DMS114 treated with DMSO at 0.1 percent for 48 hours (cell line): ENCODE measurements at regions not wholly inside any gene's neighbourhood (a gene's known extent, or its start where the extent isn't known, plus 50 kb on each side); places are given as distances from the start of the nearest gene placed in this dataset.

ENCODE experiments used
- DNase-seq: peaks from one replicate; lab custom pipeline; 2025; ENCODE audit not compliant: unreplicated experiment; lab: John Stamatoyannopoulos, UW

- no peak for DNase-seq
Measured at GRCh38 chr10:44769450-44769849, 141.7 kb upstream of the TMEM72 start.

DNA sequence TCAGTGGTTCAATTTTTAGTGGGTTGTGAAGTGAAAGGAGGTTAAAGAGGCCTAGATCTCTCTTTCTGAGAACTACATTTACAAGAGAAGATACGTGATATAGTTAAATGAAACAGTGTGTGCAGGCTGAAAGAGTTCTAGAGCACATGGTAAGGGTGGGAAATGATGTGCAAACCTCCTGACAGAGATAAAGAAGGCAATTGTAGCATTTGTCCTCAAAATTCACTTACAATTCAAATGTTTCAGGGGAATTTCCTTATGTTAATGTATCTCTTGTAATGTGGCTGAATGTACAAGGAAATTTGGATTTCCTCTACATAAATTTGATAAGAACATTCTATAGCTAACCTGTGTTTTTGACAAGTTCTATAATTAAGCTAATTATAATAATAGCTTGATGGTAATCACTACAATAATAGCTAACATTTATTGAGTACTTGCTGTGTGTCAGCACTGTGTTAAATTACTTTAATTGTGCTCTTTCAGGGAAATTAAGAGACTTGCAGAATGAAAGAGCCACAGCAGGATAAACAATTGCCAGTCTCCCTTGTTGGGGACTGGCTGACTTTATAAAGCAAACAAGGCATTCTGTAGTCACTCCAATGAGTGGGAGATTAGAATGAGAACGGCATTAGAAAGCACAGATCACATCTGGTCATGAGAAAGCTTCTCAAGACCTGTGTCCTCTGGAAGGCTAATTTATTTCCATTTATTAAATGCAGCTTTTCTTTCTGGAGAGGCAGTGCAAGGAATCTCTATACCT lies 139.7 kb upstream of the TMEM72 start:
- no peak for DNase-seq

DNA sequence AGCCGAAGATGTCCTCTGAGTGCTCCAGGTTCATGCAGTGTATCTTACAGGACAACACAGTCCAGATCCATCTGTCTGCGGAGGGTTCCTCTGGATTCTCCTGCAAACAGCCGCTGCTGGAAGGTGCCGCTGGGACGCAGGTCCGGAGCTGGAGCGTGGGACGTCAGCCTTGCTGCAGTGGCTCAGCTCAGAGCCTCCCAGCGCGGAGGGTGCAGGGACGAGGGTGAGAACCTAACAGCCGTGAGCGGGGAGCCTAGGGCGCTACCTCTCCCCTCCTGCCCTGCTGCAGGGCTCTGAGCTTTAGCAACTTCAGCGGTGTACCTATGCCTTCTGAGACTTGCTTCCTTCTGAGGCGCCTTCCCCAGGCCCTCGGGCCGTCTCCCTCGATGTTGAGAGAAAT lies 137.6 kb upstream of the TMEM72 start:
- no peak for DNase-seq

- DNase-seq, result no peak
Measured at GRCh38 chr10:44774676-44775401, 136.3 kb upstream of the TMEM72 start.

- no peak for DNase-seq
Measured at GRCh38 chr10:44775402-44775741, 135.8 kb upstream of the TMEM72 start.

- DNase-seq, result no peak
Measured at GRCh38 chr10:44776181-44776580, 135.0 kb upstream of the TMEM72 start.

- DNase-seq, result no peak
Measured at GRCh38 chr10:44779511-44779910, 131.6 kb upstream of the TMEM72 start.

GRCh38 chr10:44780426-44780825 lies 130.7 kb upstream of the TMEM72 start:
- DNase-seq, result no peak

DNA sequence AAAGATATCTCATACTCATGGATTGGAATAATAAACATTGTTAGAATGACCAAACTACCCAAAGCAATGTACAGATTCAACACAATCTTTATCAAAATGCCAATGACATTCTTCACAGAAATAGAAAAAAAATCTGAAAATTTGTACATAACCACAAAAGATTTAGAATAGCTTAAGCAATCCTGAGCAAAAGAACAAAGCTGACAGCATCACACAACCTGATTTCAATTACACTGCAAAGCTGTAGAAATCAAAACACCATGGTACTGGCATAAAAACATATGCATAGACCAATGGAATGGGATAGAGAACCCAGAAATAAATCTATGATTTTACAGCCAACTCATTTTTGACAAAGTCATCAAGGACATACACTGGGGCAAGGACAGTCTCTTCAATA lies 130.0 kb upstream of the TMEM72 start:
- DNase-seq, result no peak

GRCh38 chr10:44786286-44786850 lies 124.8 kb upstream of the TMEM72 start:
- DNase-seq, result no peak

GRCh38 chr10:44787480-44788075 lies 123.6 kb upstream of the TMEM72 start:
- DNase-seq, result no peak

- DNase-seq, result no peak
Measured at GRCh38 chr10:44788147-44789129, 122.7 kb upstream of the TMEM72 start.

- no peak for DNase-seq
Measured at GRCh38 chr10:44792119-44792775, 118.9 kb upstream of the TMEM72 start.

DNA sequence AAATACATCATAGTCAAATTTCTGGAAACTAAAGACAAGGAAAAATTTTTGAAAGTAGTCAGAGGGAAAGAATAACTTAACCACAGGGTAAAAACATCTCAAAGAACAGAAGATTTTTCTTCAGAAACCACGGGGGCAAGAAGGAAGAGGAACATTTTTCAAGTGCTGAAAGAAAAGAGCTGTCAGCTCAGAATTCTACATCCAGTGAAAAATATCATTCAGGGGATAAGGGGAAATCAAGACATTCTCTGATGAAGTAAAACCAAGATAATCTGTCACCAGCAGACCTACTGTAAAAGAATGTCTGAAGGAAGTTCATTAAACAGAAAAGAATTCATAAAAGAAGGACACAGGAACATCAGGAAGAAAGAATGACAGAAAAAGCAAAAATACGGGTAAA lies 111.2 kb upstream of the TMEM72 start:
- no peak for DNase-seq

DNA sequence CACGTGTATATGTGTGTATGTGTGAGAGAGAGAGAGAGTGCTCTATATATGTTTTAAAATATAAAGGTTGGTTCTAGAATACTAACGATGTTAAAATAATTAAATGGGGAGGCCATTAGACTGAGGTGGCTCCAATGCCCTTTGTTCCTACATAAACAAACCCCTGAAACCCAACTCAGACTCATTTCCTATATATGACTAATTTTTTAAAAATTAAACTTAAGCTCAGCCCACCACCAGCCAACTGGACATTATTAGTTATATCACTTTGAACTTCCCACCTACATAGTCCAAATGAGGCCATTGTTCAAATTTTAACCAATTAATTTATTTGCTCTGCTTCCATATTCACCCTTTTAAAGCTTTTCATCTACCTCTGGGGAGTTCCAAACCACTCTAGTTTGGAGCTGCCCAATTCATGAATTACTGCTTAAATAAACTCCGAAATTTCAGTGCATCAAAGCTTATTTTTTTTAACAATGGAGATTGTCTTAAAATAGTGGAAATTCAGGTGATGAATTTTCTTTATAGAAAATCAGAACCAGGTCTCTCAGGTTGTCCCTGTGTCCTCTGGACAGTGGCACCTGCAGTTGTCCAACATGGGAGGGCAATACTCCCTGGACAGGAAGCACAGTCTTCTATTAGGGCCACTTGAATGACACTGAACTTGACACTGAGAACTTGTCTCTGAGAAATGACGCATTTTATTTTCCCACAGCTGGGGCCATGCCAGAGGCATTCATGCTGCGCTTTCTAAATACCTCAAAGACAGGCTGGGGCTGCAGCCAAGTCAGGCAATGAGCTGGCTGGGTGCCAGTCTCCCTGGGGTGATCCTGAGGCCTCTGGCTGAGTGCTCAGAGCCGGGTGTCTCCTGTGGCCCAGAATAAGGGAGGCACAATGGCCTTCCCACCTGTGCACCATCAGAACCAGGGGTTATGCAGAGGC lies 109.5 kb upstream of the TMEM72 start:
- no peak for DNase-seq

DNA sequence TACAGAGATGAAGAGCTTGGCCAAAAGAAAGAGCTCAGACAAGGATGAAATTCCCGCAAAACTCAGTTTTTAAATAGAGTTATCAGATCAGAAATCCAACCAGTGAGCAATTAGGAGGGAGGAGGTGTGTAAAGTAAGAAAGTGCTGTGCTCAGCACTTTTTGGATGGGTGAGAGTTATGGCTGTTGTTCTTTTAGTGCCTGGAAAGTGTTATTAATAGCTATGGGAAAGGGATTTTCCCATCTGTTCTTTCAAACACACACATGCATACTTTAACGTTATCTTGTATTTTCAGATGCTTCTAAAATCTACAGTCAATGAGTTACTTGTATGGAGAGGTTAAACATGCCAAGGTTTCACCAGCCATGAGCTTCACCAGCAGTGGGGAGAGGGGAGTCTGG lies 107.3 kb upstream of the TMEM72 start:
- DNase-seq, result no peak

DNA sequence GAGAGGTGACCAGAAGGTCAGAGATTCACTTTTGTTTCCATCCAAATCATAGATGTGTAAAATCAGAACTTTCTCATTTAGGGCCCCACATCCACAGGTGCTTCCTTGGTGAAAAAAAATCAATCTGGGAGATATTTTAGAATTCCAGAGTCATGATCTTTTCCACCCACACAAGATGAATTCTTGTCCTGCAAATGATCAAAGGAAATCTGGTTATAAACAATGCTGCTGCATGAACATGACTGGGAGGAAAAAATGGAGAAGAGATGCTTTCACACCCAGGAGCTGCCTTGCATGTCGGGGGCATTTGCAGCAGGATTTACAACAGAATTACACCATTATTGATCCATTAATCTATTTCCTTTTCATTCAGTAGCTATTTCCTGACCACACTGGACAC lies 106.5 kb upstream of the TMEM72 start:
- DNase-seq, result no peak

GRCh38 chr10:44805466-44806210 lies 105.5 kb upstream of the TMEM72 start:
- no peak for DNase-seq

DNA sequence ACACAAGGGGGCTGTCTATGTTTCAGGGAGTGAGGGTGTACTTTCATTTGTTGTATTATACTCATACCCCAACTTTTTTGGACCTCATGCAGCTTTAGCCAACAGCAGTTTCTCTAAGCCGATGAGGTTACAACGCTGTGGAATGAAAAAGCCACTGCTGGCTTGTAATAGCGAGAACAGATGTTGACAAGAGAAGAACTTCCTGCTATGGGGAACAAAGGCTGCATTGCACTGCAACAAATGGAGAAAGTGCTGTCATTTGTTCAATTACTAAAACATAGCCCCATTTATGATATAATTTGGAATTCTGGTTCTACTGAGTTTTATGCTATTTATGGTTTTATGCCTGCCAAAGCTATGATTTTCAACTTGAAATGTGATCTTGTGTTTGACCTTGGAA lies 104.2 kb upstream of the TMEM72 start:
- DNase-seq, result no peak
